ENCODE measurements at regions not wholly inside any gene's neighbourhood (a gene's known extent, or its start where the extent isn't known, plus 50 kb on each side); places are given as distances from the start of the nearest gene placed in this dataset.

DNA sequence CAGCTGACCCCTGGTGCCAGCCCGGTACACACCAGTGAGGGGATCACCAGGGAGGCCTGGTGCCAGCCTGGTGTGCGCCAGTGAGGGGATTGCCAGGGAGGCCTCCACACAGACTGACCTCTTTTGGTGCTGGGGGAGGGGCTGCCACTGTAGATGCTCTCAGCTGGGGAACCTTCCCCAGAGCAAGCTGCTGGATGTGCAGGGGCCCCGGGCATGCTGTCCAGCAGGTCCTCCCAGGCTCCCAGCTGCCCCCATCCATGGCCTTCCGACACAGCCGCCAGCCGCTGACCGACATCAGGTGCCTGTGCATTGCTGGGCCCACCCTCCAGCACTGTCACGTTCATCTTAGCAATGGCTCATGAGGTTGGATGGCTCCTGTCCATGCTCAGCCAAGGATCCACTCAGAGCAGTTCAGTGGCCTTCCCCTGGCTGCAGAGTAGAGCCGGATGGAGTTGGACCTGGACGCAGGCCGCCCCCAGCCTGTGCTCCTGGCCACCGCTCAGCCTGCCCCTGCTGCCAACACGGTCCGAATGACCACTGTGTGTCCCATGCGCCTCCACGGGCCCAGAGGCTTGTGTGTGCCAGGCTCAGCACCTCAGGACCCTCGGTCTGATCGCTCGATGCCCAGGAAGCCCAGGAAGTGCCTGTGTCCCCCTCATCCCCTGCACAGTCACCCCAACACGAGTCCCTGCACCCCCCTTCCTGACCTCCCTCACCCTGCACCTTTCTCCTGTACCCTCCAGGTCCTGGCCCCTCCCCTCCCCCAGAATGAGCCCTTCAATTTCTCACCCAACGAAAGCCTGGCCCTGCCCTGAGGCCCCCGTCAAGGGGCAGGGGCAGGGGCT is 95.7 kb downstream of the YTHDF1 start:
- DNase-seq (ENCODE audit: low read depth): no peak
- no peak overlapping the region for H3K4me3 ChIP-seq (ENCODE audit: control insufficient read depth, low read depth, low read length)
- TF ChIP-seq, protein P1, sequence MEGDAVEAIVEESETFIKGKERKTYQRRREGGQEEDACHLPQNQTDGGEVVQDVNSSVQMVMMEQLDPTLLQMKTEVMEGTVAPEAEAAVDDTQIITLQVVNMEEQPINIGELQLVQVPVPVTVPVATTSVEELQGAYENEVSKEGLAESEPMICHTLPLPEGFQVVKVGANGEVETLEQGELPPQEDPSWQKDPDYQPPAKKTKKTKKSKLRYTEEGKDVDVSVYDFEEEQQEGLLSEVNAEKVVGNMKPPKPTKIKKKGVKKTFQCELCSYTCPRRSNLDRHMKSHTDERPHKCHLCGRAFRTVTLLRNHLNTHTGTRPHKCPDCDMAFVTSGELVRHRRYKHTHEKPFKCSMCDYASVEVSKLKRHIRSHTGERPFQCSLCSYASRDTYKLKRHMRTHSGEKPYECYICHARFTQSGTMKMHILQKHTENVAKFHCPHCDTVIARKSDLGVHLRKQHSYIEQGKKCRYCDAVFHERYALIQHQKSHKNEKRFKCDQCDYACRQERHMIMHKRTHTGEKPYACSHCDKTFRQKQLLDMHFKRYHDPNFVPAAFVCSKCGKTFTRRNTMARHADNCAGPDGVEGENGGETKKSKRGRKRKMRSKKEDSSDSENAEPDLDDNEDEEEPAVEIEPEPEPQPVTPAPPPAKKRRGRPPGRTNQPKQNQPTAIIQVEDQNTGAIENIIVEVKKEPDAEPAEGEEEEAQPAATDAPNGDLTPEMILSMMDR (conservative IDR thresholded peaks at IDR 0.05; ENCODE audit: control insufficient read depth, insufficient read depth, low read depth, low read length): no peak

DNA sequence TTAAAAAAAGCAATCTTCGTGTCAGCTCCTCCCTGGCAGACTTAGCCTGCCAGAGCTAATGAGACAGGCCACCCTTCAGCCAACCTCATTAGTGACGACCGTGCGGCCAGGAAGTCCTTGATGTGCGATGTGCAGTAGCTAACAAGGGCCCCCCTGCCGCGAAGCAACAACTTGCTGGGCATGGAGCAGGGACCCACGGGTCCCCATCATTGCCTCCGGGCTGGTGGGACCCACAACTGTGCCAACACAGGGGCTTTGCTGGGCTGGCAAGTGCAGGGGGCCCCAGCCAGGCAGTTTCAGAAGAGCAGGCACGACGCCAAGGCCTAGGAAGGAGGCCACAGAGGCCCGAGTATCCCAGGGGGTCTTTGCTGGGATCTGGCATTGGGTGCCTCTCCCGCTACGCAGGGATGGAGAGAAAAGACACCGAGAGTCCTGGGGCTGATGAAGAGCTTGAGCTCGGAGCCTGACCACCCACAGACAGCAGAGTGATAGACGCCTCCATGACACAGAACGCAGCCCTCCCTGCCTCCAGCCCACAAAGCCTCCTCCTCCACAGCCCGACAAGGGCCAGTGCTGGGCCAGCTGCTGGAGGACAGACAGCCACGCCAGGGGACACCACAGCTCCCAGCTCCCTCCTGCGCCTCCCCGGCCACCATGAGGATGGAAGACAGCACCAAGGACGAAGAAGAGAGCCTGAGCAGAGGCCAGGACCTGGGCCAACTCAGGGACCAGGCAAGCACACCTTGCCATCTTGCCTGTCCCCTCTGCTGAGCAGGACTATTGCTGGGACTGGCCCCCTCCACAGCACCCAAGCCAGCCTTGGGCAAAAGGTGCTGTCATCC is 96.6 kb downstream of the YTHDF1 start:
- TF ChIP-seq, protein P1 (conservative IDR thresholded peaks at IDR 0.05; ENCODE audit: control insufficient read depth, insufficient read depth, low read depth, low read length): no peak
- DNase-seq (ENCODE audit: low read depth): no peak

GRCh38 chr20:63118303-63119120 is 97.4 kb downstream of the YTHDF1 start:
- TF ChIP-seq, protein P1 (conservative IDR thresholded peaks at IDR 0.05; ENCODE audit: control insufficient read depth, insufficient read depth, low read depth, low read length): no peak
- DNase-seq (ENCODE audit: low read depth): no peak
- no peak overlapping the region for H3K4me3 ChIP-seq (ENCODE audit: control insufficient read depth, low read depth, low read length)

More for the DNA sequence above, 96.6 kb downstream of the YTHDF1 start:
- H3K4me3 ChIP-seq (ENCODE audit: control insufficient read depth, low read depth, low read length): no peak overlapping the region

- H3K4me3 ChIP-seq (ENCODE audit: control insufficient read depth, low read depth, low read length): no peak overlapping the region
- no peak for DNase-seq (ENCODE audit: low read depth)
- TF ChIP-seq, protein P1 (conservative IDR thresholded peaks at IDR 0.05; ENCODE audit: control insufficient read depth, insufficient read depth, low read depth, low read length): no peak
Observed at GRCh38 chr20:63117661-63118302, 98.1 kb downstream of the YTHDF1 start.

DNA sequence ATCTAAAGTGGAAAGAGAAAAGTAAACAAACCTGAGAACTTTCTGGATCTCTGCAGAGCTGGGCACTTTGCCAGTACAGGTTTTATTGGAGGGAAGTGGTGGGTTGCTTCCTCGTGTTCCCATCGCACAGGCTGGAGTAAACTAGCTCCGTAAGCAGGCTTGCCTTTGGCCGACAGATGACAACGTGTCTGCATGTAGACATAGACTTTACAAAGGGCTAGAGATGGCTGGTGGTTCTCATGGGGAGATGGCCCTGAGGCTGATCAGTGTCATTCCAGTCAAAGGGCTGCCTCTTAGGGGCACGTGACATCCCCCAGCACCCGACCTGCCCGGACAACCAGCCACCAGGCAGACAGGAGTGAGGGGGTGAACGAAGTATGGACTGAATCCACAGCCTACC is 98.8 kb downstream of the YTHDF1 start:
- no peak for DNase-seq (ENCODE audit: low read depth)
- TF ChIP-seq, protein P1 (conservative IDR thresholded peaks at IDR 0.05; ENCODE audit: control insufficient read depth, insufficient read depth, low read depth, low read length): no peak
- no peak overlapping the region for H3K4me3 ChIP-seq (ENCODE audit: control insufficient read depth, low read depth, low read length)
